ENCODE measurements at regions not wholly inside any gene's neighbourhood (a gene's known extent, or its start where the extent isn't known, plus 50 kb on each side); places are given as distances from the start of the nearest gene placed in this dataset.

DNA sequence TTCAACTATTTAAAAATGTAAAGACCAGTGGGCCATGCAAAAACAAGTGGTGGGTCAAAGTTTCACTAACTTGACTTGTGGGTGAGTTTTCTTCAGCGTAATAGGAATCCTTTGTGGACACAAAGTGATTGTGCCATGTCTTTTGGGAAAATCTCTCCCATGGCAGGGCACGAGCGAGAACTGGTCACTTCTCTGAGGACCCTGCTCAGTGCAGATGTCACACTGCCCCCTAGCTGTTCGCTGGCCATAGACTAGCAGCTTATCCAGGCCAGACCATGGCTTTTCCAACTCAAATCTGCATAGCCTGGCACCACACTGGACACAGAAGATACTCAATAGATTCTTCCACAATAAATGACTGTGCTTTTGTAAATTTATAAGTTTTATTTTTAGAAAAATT is 306.0 kb upstream of the CCL2 start:
- Histone ChIP-seq H3K79me2 (ENCODE audit: low read length) (no peaks in the 10 kb centered on the region), H2AFZ (ENCODE audit: low read depth, low read length) (no peak overlapping the region), H3K36me3 (replicated peaks; ENCODE audit: low read depth, low read length) (no peaks in the 10 kb centered on the region)

GRCh38 chr17:33950061-33950460 is 305.0 kb upstream of the CCL2 start:
- Histone ChIP-seq H3K4me2 (ENCODE audit: low read length) (no peak overlapping the region), H4K20me1 (ENCODE audit: insufficient read depth, low read length) (no peaks in the 10 kb centered on the region), H3K4me1 (ENCODE audit: low read length) (peaks cover 2% of the 10 kb centered on the region; the same call in 1 of the 2 replicates), H3K9ac (ENCODE audit: low read length) (no peak overlapping the region), H3K4me3 (ENCODE audit: low read length) (no peak overlapping the region), H3K27ac (ENCODE audit: low read length) (no peak overlapping the region), H3K36me3 (replicated peaks; ENCODE audit: low read depth, low read length) (no peaks in the 10 kb centered on the region), H2AFZ (ENCODE audit: low read depth, low read length) (no peak overlapping the region), H3K79me2 (ENCODE audit: low read length) (no peaks in the 10 kb centered on the region), H3K9me3 (ENCODE audit: insufficient read depth, low read length) (no peaks in the 10 kb centered on the region), H3K27me3 (ENCODE audit: low read depth, low read length) (no peaks in the 10 kb centered on the region)
- TF ChIP-seq, protein P1, sequence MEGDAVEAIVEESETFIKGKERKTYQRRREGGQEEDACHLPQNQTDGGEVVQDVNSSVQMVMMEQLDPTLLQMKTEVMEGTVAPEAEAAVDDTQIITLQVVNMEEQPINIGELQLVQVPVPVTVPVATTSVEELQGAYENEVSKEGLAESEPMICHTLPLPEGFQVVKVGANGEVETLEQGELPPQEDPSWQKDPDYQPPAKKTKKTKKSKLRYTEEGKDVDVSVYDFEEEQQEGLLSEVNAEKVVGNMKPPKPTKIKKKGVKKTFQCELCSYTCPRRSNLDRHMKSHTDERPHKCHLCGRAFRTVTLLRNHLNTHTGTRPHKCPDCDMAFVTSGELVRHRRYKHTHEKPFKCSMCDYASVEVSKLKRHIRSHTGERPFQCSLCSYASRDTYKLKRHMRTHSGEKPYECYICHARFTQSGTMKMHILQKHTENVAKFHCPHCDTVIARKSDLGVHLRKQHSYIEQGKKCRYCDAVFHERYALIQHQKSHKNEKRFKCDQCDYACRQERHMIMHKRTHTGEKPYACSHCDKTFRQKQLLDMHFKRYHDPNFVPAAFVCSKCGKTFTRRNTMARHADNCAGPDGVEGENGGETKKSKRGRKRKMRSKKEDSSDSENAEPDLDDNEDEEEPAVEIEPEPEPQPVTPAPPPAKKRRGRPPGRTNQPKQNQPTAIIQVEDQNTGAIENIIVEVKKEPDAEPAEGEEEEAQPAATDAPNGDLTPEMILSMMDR (IDR thresholded peaks at IDR 0.05; ENCODE audit: low read depth, low read length), result no peak
- TF ChIP-seq EZH2phosphoT487 (IDR thresholded peaks at IDR 0.05; ENCODE audit: low read depth), result no peak

More for the DNA sequence above, 306.0 kb upstream of the CCL2 start:
- H3K27ac ChIP-seq (ENCODE audit: low read length), result no peak overlapping the region
- H3K9ac ChIP-seq (ENCODE audit: low read length), result no peak overlapping the region
- H4K20me1 ChIP-seq (ENCODE audit: insufficient read depth, low read length), result no peaks in the 10 kb centered on the region
- no peak overlapping the region for H3K4me2 ChIP-seq (ENCODE audit: low read length)
- no peak overlapping the region for H3K4me3 ChIP-seq (ENCODE audit: low read length)
- H3K9me3 ChIP-seq (ENCODE audit: insufficient read depth, low read length), result no peaks in the 10 kb centered on the region
- TF ChIP-seq EZH2phosphoT487 (IDR thresholded peaks at IDR 0.05; ENCODE audit: low read depth), result no peak
- TF ChIP-seq, protein P1 (IDR thresholded peaks at IDR 0.05; ENCODE audit: low read depth, low read length), result peak; percentile 51
- H3K27me3 ChIP-seq (ENCODE audit: low read depth, low read length), result no peaks in the 10 kb centered on the region
- no peaks in the 10 kb centered on the region for H3K4me1 ChIP-seq (ENCODE audit: low read length)

DNA sequence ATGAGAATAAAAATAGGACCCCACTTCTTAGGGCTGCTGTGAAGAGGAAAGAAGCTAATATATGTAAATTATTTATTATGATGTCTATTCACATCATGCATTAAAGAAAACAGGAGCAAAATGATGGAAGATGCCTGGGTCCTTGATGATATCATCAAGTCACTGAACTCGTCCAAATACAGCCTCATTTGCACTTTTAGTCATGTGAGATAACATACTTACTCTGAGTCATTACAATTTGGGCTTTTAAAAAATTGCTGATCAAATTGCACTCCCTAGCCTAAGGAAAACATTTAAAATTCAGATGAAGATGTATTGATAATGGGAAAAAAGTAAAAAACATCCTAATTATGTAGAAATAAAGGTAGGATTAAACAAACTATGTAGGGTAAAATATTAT is 302.7 kb upstream of the CCL2 start:
- no peaks in the 10 kb centered on the region for H3K9me3 ChIP-seq (ENCODE audit: insufficient read depth, low read length)
- no peak for TF ChIP-seq EZH2phosphoT487 (IDR thresholded peaks at IDR 0.05; ENCODE audit: low read depth)
- TF ChIP-seq, protein P1 (IDR thresholded peaks at IDR 0.05; ENCODE audit: low read depth, low read length), result no peak
- no peaks in the 10 kb centered on the region for H4K20me1 ChIP-seq (ENCODE audit: insufficient read depth, low read length)
- peaks cover 6% of the 10 kb centered on the region; the same call in 1 of the 2 replicates for H3K4me1 ChIP-seq (ENCODE audit: low read length)
- no peak overlapping the region for H3K4me3 ChIP-seq (ENCODE audit: low read length)
- no peaks in the 10 kb centered on the region for H3K36me3 ChIP-seq (replicated peaks; ENCODE audit: low read depth, low read length)
- no peaks in the 10 kb centered on the region for H3K27me3 ChIP-seq (ENCODE audit: low read depth, low read length)
- no peaks in the 10 kb centered on the region for H3K79me2 ChIP-seq (ENCODE audit: low read length)
- no peak overlapping the region for H2AFZ ChIP-seq (ENCODE audit: low read depth, low read length)
- no peak overlapping the region for H3K9ac ChIP-seq (ENCODE audit: low read length)
- H3K4me2 ChIP-seq (ENCODE audit: low read length), result no peak overlapping the region
- H3K27ac ChIP-seq (ENCODE audit: low read length), result no peak overlapping the region

DNA sequence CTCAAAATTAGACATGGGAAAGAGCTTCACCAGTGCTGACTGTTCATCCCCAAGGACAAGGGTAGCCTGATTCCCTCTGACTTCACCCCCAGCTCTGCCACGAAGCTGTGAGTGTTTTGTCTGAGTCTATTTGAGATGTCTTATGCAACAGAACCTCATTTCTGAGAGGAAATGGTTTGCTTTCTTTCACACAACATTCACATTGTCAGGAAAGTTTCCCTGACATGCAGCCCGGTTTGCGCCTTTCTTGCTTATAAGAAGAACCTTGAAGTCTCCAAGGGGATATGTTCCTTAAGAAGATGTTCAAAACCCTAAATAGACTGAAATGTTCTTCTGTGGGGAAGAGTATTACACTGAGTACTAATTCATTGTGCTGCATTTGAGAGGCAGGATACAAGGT is 300.5 kb upstream of the CCL2 start:
- Histone ChIP-seq H3K4me1 (ENCODE audit: low read length) (peaks cover 6% of the 10 kb centered on the region; the same call in 1 of the 2 replicates), H3K4me2 (ENCODE audit: low read length) (no peak overlapping the region)

More for the DNA sequence above, 300.5 kb upstream of the CCL2 start:
- peaks cover under 1% of the 10 kb centered on the region for H3K36me3 ChIP-seq (replicated peaks; ENCODE audit: low read depth, low read length)
- TF ChIP-seq, protein P1 (IDR thresholded peaks at IDR 0.05; ENCODE audit: low read depth, low read length), result no peak
- TF ChIP-seq EZH2phosphoT487 (IDR thresholded peaks at IDR 0.05; ENCODE audit: low read depth), result no peak
- no peaks in the 10 kb centered on the region for H3K27me3 ChIP-seq (ENCODE audit: low read depth, low read length)
- no peaks in the 10 kb centered on the region for H3K79me2 ChIP-seq (ENCODE audit: low read length)
- no peak overlapping the region for H2AFZ ChIP-seq (ENCODE audit: low read depth, low read length)
- no peaks in the 10 kb centered on the region; the same call in 1 of the 2 replicates for H3K9me3 ChIP-seq (ENCODE audit: insufficient read depth, low read length)
- no peak overlapping the region for H3K4me3 ChIP-seq (ENCODE audit: low read length)
- no peaks in the 10 kb centered on the region for H4K20me1 ChIP-seq (ENCODE audit: insufficient read depth, low read length)
- no peak overlapping the region for H3K9ac ChIP-seq (ENCODE audit: low read length)
- no peak overlapping the region for H3K27ac ChIP-seq (ENCODE audit: low read length)

All from OCI-LY3 (cell line).